Mucosa of gallbladder (tissue), 1 donor: ENCODE measurements at regions not wholly inside any gene's neighbourhood (a gene's known extent, or its start where the extent isn't known, plus 50 kb on each side); places are given as distances from the start of the nearest gene placed in this dataset.
A peak's percentile ranks its signal among the peaks of the same experiment; 100 is the strongest.

ENCODE experiments used
- DNase-seq: peaks from one replicate; pipeline ENCODE4 v3.0.0-alpha.2; 2020; ENCODE audit warnings: low spot score
- donor health status: DM: no; HTN: no; CAD: no.

DNA sequence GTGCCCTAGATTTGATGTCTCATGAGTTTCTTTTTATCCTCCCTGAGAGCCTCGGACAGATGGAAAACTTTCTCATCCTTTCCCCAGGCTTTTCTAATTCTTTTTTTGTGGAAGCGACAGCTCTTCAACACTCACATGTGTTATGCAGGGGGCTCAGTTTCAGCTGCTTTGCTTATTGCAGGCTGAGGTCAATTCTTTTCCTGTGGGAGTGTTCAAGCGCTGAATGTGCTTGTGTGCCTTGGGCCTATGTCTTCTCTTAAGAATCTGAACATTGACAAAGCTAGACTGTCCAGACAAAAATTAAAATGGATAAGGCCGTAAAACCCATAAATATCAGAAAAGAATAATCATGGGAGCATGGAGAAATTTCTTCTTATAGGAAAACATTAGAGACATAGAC lies 125.2 kb upstream of the STEAP4 start:
- no peak for DNase-seq

DNA sequence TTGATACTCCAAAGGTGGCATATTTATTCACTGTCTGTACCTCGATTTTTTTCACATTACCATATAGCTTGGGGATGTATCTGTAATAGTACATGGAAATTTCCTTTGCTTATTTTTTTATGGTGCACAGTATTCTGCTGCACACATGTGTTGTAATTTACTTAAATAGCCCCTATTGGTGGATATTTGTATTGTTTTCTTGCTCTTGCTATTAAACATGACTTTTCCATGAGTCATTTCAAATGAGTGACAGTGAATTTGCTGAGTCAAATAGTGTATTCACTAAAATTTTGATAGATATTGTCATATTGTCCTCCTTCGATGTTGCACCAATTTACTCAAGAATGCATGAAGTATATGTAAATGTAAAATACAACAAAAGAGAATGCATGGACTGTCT lies 122.7 kb upstream of the STEAP4 start:
- DNase-seq = no peak

DNA sequence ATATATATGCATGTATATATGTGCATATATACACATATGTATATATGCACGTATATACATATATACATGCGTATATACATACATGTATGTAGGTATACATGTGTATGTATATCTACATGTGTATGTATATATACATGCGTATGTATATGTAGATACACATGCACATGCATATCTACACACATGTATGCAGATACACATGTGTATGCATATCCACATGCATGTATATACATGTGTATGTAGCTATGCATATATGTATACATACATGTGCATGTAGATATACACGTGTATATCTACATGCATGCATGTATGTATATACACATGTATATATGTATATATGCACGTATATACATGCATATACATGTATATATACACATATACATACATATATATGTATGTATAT lies 95.8 kb upstream of the STEAP4 start:
- DNase-seq = no peak

DNA sequence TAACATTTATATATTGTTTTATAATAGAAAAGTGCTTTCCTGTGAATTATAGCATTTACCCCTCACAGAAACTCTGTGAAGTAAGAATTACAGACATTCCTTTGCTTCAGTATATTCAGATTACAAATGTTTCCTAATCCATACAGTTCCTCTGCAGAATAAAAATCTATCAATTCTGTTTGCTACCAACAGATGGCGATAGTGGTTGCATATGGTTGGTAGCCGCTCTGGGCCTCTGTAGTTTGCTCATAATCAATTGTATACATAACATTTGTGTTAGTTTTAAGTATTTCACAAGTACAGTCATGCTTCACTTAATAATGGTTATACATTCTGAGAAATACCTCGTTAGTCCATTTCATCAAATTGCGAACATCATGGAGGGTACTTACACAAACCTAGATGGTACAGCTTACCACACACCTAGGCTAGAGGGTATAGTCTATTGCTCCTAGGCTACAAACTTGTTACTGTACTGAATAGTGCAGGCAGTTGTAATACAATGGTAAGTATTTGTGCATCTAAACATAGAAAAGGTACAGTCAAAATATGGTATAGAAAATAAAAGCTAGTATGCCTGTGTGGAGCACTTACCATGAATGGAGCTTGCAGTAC lies 94.4 kb upstream of the STEAP4 start:
- no peak for DNase-seq

DNA sequence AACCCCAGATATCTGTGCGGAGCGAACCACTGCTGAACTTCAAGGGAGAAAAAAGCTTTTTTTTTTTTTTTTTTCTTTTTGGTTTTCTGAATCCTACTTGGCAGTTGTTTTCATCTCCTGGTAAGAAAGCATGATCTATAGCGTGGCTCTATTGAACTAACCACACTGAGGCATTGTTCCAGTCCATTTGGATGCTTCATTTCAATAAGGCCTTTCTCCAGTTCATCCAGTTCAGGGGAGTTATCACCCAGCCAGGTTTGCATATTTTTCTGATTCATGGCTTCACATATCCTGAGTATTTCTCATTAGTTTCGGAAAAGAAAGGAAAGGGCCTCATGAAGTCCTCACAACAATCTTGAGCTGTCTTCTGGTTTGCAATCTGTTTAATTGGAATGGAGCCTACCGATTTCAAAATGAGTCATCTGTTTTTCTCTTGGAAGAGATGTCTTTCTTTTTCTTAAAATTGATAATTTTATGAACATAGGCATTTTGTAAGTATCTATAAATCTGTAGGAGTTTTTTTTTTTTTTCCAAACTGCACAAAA lies 93.1 kb upstream of the STEAP4 start:
- DNase-seq = no peak

DNA sequence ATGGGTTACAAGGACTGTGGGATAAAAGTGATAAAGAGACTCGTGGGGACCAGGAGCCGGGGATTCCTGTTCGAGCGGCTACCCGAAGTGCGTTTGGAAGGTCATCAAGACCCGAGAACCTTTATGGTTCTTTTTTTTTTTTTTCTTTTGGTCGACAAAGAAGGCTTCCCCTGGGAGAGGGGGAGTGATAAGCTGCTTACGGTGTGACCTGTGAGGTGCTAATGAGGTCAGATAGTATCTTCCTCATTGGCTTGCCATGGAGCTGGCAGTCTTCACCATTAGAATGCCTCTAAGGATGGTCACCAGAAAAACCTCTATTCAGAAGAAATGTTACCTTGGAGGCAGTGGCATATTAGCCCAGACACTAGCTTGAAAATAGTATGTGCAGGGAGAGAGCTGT lies 92.3 kb upstream of the STEAP4 start:
- DNase-seq = no peak

DNA sequence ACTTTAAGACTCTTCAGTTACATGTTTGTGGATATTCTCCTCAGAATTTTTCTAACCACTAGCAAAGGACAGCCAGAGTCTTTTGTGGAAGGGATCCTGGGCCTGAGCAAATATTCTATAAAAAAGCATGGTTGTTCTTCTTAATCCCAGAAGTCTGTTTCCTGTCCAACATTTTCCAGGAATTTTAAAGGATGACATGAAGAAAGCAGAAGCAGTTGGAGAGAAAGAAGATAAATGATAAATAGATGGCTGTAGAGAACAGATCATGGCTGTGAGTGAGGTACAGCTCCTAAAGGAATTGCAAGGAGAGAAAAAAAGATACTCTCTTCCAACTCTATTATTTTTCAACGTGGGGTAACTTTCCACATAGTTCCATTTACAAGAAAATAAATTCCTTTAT lies 91.8 kb upstream of the STEAP4 start:
- no peak for DNase-seq

DNA sequence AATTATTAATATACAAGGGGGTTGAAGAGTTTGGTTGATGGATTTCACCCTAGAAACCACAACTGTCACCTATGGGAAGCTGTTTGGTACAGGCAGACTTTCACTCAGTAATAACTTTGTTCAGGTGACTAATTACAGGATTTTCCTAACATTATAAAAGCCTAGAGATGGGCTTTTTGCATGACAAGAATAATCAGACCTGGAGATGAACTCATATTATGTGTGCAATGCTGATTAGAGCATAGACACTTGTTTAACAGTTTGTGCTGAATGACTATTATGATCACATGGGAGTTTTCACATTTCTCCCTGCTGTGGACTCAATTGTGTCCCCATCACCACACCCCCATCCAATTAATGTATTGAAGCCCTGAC lies 90.2 kb upstream of the STEAP4 start:
- no peak for DNase-seq

DNA sequence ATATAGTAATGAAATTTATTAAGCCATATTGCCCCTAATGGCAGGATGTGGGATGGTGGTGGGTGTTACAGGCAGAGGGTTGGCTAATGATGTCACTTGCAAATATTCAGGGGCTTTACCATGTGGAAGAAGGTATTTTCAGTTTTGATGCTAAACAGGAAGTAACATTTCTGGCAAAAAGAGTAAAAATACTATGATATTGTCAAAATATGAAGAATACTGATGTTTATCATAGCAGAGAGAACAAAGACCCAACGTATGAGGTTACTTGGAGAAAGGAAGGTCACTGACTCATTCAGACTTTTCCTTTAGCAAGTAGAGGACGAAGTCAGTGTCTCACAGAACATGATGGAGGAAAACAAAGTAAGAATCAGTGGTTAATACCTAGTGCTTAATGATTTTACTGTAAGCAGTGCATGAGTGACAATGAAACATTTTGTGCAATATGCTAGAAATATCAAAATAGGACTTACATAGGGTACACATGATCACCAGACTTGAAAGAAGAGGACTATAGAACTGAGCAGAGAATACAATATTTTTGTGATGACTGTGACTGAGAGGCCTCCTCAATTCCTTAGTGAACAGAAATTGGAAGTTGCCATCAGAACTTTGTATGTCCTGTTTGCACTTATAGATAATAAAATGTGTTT lies 89.7 kb upstream of the STEAP4 start:
- no peak for DNase-seq

DNA sequence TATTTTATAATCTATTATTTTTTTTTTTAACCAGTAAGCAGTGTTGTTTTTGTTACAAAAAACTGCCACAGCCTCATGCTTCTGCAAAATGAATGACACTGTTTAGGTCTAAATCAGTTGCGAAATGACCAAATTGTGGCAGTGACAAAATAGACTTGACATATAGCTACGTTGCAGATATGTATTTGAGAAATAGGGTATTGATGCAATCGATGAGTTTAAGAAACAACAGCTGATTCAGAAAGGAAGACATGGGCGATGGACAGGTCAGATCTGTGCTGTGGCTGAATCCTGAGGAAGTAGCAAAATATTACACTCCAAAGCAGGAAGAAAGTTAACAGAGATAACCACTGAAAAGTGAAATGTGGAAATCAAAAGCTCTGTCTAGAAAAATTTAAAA lies 89.0 kb upstream of the STEAP4 start:
- DNase-seq = no peak

DNA sequence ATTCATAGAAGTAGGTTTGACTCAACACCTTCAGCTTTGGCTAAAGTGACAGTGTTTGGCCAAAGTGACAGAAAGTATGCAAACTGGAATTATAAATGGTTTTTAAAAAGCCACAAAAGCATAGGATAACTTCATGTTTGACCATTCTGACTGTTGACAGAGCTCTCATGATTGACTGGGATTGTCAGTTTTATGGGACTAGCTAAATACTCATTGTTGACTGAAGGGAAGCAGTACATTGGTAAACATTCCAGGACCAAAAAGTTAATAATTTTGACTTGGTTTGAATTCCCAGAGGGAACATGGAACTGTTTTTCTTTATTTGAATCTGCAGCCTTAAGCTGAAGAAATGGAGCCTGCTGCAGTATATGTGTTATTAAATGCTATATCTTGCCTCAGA lies 84.6 kb upstream of the STEAP4 start:
- DNase-seq = no peak

DNA sequence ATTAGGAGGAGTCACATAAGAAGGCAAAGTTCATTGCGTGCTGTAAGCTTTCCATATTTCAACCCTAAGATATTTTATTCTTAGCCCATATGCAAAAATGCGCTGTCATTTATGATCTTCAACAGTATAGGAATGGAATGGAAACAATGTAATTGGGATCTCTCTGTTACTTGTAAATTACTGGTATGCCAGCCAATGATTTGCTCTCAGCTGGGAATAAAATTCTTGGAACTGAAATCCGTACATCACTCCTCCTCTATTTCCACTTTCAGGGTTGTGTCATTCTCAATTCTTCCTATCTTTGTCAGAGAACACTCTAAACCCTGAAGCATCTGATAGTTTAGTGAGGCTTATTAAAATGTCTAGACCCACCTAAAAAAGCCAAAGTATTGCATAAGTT lies 80.7 kb upstream of the STEAP4 start:
- no peak for DNase-seq

DNA sequence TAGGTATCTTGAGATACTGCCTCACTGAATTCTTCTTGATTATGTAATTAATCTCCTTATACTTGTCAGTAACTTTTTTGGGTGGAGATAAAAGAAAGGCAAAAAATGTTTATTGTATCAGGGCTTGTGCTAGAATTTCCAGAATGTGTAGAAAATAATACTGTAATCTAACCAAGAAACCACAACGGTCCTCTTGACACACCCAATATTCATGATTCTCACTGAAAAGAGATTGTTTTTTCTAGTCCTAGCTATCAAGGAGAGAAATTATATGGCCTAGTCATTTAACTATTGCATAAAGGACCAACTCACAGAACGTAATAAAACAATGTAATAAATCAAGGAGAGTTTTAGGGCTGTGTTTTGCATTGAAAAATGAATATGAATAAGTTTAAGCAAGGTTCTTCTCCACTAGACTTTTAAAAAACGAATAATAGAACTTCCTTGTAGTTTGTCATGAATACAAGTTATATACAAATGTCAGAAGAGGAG lies 80.0 kb upstream of the STEAP4 start:
- no peak for DNase-seq

DNA sequence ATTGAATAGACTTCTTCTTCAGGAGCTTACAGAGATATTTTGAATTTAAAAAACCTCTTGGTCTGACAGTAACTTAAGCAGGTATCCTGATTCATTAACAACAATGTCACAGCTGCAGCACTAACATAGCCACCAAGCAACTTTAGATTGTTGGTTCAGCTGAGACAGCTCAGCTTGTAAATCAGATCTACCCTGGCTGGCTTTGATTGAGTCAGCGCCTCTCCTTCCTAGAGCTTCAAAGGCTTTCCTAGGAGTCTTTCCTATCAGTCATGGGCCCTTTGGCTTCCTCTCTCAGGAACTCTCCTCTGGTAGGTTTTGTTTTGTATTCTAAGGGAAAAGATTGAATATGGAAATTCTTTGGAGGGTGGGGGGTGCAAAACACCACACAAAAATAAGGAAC lies 70.7 kb upstream of the STEAP4 start:
- DNase-seq = no peak

DNA sequence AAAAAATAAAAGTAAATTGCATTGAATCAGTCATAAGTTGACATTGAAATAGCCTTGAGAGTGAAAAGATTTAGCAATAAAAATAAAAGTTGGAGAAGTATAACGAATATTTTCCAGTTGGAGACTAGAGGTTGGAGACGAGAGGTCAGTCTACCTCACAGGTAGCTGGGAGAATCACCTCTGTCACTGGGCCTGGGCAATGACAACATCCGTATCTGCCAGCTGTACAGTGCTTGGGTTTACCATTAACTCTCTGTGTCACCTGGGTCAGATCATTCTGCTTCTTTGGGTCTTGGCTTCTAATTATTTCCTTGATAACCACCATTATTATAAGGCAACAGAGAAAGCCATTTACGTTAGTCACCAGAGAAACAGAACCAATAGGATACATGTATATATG lies 62.0 kb upstream of the STEAP4 start:
- DNase-seq = peak; percentile 47

DNA sequence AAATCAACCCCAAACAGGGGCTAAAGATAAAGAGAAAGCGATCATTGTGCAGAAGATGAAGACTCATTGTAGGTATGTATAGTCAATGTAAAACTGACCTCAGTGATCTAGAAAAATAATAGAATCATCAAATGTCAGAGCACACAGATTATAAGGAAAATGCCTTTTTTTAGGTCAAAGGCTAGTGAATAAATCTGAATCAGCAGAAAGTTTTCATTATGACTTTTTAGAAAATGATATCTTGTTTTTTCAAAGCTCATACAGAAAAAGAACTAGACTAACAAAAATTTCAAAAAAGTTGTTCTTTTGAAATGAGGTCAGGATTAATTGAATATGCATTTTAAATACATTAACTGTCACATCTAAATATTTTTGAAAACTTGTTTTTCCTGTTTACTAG lies 60.2 kb upstream of the STEAP4 start:
- no peak for DNase-seq

DNA sequence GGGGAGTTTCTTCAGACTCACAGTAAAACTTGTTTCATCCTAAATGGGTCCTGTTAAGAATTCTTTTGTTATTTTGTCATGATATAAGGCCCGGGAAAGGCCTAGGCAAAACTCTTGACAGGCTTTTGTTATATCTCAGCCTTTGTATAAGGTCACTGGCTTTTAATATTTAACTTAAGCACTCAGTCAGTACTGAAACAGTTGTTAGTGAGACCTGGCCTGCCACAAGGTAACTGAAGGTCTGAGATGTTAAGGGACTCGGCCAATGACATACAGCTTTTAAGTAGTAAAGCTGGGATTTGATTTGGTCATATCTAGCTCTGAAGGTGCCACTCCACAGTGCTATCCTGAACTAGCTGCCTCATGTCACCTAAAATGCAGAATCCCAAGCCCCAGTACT lies 57.2 kb upstream of the STEAP4 start:
- no peak for DNase-seq

DNA sequence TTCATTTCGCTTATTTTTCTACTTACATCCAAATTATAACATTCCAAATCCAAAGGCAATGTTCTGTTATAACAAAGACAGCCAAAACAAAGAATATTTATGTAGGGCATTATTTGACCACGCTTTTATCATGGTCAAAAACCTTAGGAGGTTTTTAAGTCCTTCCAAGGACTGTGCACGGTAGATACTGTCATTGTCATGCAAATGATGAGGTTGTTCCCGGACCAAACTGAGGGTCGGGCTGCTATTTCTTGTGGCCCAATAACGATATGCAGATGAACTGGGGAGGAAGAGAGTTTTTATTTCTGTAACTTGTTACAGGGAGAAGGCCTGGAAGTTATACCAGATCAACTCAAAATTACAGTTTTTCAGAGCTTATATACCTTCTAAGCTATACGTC lies 56.6 kb upstream of the STEAP4 start:
- DNase-seq = no peak

DNA sequence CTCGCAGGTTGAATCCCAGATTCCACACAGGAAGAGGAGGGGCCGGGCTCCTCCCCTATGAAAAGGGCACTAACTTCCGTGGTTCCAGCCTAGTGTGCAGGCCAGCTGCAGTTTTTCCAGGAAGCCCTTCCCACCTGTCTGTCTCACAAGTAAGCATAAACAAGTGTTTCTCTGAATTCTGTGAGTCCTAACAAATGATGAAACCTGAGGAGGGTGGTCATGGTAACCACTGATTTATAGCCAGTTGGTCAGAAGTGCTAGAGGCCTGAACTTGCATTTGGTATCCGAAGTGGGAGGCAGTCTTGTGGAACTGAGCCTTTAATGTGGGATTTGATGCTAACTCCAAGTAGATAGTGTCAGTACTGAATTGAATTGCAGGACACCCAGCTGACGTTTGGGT lies 54.7 kb upstream of the STEAP4 start:
- DNase-seq = no peak

DNA sequence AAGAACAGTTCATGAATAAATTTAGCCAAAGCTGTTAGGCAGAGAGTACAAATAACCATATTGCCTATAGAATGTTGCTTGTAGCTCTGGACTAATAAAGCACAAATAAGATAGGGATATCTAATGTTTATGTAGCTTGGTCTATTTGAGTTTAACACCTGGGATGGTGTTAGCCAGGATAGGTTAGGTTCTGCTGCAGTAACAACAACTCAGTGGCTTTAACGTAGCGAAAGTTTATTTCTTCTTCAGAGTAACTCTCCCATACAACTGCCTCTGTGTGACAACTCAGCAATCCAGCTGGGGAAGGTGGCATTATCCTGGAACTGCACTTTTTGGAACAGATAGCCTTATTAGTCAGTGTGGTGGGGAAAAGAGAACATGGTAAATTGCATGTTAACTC lies 52.2 kb upstream of the STEAP4 start:
- DNase-seq = no peak

DNA sequence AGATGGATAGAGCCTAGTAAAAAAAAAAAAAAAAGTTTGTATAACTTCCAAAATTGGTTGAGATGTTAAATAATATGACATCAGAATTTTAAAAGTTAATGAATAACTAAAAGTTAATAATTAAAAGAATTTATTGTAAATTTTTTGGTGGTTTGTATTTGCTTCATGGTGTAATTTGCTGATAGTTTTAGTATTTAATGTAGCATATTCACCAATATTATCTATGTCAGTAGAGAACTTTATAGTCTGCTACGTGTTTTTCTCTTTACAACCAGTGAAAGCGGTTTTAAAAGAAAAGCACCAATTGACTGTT lies 51.8 kb upstream of the STEAP4 start:
- DNase-seq = no peak

DNA sequence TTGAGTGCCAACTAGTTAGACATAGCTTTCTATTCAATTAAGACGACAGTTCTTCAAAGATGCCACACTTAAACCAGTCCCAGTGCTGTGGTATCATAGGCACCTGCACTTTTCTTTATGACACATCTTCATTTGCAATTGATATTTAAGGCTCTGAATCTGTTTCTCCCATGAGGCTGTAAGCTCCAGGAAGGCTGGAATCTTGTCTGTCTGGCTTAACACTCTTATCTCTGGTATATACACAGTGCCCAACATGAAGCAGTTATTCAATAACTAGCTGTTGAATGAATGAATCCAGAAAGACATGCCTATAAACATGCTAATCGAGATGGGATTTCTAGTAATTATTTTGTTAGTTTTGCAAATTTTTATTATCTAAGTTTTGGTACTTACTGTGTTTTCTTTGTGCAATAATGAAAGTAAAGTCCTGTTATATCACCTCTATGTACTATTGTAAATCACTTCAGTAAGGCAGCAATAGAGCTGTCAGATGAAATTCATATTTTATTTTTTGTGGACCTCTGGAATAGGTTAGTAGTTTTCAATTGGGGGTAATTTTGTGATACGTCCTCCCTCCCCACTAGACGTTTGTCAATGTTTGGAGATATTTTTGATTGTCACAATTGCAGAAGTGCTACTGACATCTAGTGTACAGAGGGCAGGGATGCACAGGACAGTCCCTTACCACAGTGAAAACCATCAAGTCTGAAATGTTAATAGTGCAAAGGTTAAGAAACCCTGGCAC lies 51.3 kb upstream of the STEAP4 start:
- no peak for DNase-seq

DNA sequence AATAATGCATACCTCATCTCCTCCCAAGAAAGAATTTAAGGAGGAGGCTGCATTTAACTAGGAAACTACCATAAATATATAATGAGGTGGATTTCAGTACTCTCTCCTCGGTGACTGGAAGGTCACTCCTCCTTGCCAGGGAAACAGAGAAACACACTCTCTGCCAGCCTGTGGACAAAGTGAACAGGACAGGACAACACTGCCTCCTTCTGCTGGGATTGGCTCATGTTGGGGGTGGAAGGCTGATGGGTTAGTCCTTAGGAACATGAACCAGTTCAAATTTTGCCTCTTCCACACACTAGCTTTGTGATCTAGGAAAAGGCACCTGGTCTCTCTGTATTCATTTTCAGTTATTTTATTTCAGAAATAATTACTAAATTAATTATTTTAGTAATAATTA lies 50.6 kb upstream of the STEAP4 start:
- DNase-seq = no peak
